Neural progenitor cell (in vitro differentiated cells): ENCODE measurements at regions not wholly inside any gene's neighbourhood (a gene's known extent, or its start where the extent isn't known, plus 50 kb on each side); places are given as distances from the start of the nearest gene placed in this dataset.

Experiments
- EZH2 ChIP-seq: fragments of 200-600 bp; sonication (generic); IDR thresholded peaks from 2 replicates; pipeline ENCODE4 v1.6.1; 2017; ENCODE audit warnings: antibody characterized with exemption, mild to moderate bottlenecking, moderate library complexity
- EZH2phosphoT487 ChIP-seq: fragments of 200-600 bp; sonication (generic); IDR thresholded peaks from 2 replicates; pipeline ENCODE4 v1.6.1; 2017; ENCODE audit warnings: antibody characterized with exemption
- TF ChIP-seq, protein P1 (sequence below): fragments of 200-600 bp; sonication (generic); IDR thresholded peaks from 2 replicates; pipeline ENCODE4 v1.5.1; 2017; ENCODE audit warnings: antibody characterized with exemption, mild to moderate bottlenecking

DNA sequence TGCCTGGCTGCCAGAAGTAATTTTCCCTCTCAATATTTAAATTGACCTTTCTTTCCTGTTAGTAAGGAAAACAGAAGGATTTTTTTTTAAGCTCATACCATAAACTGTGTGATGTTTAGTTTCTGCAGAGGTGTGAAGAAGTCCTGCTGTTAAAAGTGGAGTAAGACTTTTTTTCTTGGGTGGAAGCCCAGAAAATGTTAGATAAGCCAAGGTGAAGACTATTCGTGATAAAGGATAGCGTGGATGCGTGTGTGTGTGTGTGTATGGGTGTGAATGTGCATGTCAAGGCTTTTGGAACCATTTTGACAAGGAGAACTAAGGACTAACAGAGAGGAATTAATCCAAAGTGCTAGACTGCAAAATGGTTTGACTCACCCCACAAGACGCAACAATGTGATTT is 152.9 kb upstream of the SEL1L start:
- TF ChIP-seq, protein P1, sequence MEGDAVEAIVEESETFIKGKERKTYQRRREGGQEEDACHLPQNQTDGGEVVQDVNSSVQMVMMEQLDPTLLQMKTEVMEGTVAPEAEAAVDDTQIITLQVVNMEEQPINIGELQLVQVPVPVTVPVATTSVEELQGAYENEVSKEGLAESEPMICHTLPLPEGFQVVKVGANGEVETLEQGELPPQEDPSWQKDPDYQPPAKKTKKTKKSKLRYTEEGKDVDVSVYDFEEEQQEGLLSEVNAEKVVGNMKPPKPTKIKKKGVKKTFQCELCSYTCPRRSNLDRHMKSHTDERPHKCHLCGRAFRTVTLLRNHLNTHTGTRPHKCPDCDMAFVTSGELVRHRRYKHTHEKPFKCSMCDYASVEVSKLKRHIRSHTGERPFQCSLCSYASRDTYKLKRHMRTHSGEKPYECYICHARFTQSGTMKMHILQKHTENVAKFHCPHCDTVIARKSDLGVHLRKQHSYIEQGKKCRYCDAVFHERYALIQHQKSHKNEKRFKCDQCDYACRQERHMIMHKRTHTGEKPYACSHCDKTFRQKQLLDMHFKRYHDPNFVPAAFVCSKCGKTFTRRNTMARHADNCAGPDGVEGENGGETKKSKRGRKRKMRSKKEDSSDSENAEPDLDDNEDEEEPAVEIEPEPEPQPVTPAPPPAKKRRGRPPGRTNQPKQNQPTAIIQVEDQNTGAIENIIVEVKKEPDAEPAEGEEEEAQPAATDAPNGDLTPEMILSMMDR = no peak
- TF ChIP-seq EZH2 (no peak), EZH2phosphoT487 (no peak)
